GM10266 (cell line): ENCODE measurements at regions not wholly inside any gene's neighbourhood (a gene's known extent, or its start where the extent isn't known, plus 50 kb on each side); places are given as distances from the start of the nearest gene placed in this dataset.
"Not testable (repeated sequence)": the region's sequence is repeated elsewhere in the genome, so short reads cannot be mapped to it uniquely, and the experiment has no call there.

Experiments used
- DNase-seq: peaks from one replicate; pipeline ENCODE4 v3.0.0; 2012; ENCODE audit errors: extremely low spot score
- TF ChIP-seq, protein P1 (sequence below): IDR thresholded peaks from 2 replicates; pipeline ENCODE4 v1.5.1; 2012; ENCODE audit warnings: mild to moderate bottlenecking, low read depth; ENCODE audit not compliant: control insufficient read depth, insufficient read depth; ENCODE audit errors: missing control alignments

DNA sequence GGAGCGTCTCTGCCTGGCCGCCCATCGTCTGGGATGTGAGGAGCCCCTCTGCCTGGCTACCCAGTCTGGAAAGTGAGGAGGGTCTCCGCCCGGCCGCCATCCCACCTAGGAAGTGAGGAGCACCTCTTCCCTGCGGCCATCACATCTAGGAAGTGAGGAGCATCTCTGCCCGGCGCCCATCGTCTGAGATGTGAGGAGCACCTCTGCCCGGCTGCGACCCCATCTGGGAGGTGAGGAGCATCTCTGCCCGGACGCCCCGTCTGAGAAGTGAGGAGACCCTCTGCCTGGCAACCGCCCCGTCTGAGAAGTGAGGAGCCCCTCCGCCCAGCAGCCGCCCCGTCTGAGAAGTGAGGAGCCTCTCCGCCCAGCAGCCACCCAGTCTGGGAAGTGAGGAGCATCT is 84.5 kb downstream of the IDS start:
- DNase-seq: not testable (repeated sequence)

DNA sequence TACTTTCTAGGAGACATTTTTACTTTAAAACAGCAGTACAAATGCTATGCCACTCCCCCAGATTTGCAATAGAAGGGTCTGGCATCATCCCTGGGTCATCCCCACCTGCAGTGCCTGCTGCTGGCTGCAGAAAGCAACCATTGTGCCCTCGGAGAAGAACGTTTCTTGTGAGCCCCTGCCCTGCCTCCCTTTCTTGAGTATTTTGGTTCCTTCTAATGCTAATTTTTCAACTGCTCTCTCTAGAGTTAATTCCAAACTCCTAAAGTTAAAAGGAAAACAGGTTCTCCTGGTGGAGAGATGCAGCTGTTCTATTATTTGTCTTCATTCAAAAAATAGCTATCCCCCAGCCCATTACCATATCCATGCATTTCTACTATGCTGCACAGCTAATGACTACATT is 107.1 kb downstream of the IDS start:
- TF ChIP-seq, protein P1, sequence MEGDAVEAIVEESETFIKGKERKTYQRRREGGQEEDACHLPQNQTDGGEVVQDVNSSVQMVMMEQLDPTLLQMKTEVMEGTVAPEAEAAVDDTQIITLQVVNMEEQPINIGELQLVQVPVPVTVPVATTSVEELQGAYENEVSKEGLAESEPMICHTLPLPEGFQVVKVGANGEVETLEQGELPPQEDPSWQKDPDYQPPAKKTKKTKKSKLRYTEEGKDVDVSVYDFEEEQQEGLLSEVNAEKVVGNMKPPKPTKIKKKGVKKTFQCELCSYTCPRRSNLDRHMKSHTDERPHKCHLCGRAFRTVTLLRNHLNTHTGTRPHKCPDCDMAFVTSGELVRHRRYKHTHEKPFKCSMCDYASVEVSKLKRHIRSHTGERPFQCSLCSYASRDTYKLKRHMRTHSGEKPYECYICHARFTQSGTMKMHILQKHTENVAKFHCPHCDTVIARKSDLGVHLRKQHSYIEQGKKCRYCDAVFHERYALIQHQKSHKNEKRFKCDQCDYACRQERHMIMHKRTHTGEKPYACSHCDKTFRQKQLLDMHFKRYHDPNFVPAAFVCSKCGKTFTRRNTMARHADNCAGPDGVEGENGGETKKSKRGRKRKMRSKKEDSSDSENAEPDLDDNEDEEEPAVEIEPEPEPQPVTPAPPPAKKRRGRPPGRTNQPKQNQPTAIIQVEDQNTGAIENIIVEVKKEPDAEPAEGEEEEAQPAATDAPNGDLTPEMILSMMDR: no peak
- no peak for DNase-seq

DNA sequence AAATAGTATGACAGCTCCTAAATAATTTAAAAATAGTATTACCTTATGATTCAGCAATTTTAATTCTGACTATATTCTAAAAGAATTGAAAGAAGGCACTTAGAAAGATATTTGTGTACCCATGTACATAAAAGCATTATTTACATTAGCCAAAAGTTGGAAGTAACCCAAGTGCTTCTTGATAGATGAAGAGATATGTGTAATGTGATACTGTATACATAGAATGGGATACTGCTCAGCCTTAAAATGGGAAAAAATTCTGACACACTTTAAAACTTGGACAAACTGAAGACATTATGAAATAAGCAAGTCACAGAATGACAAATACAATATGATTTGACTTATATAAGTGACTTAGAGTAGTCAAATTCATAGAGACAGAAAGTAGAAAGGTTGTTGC is 112.2 kb downstream of the IDS start:
- no peak for DNase-seq
- TF ChIP-seq, protein P1: no peak

DNA sequence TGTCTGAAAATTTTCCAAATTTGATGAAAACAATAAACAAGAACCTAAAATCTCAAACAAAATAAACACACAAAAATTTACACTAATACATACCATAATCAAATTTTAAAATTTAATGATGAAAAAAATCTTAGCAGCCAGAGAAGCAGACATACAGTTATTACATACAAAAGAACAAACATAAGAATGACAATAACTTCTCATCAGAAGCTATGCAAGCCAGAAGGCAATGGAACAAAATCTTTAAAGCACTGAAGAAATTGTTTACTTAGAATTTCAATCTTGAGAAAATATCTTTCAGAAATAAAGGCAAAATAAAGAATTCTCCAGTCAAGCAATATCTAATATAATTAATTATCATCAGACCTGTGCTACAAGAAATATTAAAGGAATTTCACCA is 121.3 kb downstream of the IDS start:
- no peak for DNase-seq
- TF ChIP-seq, protein P1: no peak

DNA sequence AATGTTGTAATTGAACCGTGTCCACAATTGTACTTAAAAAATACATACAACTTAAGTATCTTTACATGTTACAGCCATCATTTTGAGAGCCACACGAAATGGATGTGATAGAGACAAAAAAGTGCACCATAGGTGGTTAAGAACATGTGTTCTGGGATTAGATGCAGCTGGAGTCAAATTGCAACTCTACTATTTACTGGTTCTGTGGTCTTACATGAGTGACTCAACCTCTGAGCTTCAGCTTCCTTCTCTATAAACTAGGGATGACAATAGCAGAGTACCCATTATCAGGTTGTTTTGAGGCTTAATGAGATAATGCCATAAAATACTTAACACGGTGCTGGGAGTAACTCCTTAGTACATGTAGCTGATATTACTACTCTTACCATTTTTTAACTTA is 130.4 kb downstream of the IDS start:
- TF ChIP-seq, protein P1: no peak
- no peak for DNase-seq

DNA sequence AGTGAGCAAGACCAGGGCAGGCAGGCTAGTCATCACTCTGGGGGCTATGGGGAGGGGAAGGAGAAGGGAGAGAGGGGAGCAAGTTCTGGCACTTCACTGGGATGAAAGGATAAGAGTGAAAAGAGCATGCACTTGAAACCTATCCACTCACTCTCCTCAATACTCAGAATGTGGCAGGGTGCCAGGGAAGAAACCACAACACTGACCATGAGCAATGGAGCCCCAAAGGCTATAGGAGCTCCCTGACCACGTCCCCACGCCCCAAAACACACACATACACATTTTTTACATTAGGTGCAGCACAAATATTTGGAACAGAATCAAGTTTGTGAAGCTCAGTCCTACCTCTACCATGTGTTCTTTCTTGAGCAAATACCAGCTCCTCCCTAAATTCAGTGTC is 132.2 kb downstream of the IDS start:
- no peak for DNase-seq

DNA sequence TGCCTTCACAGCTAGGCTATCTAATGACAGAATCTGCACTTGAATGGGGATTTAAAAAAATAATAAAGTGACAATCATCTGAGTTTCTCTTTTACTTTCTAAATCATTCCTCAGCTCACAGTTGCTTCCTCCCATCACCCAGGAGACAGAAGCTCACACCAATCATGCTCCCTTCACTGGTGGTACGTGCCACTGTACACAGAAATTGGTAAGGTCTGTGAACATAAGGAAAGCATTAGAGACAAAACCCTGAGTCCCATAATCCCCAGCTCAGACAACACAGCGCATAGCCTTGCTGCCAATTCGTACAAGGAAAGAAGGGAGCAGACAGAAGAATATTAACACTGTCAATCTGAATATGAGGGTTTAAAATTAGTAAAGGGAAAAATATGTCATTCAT is 133.1 kb downstream of the IDS start:
- TF ChIP-seq, protein P1: no peak
- DNase-seq: no peak

More for the DNA sequence above, 132.2 kb downstream of the IDS start:
- TF ChIP-seq, protein P1: no peak

DNA sequence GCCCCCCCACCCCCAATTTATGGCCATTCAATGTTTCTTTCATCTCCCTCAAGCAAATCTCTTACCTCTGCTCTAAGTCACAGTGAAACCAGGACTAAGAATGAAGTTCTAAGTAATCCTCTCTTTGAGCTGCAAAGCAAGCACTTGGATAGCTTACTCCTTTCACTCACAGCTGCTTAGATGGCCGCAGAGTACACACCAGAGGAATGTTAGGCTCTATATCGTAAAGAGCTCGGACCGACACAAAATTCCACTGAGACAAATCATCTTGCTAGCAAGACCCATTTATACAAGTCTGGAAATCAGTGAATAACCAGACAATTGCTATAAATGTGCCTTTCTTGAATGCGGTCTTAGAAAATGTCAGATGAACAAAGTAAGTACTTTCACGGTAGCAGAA is 135.0 kb downstream of the IDS start:
- no peak for DNase-seq
- TF ChIP-seq, protein P1: no peak
